T-helper 1 cell (primary cell): ENCODE measurements at regions not wholly inside any gene's neighbourhood (a gene's known extent, or its start where the extent isn't known, plus 50 kb on each side); places are given as distances from the start of the nearest gene placed in this dataset.
"Not testable (repeated sequence)": the region's sequence is repeated elsewhere in the genome, so short reads cannot be mapped to it uniquely, and the experiment has no call there.

Experiments used
- DNase-seq, 5 donors: peaks; one replicate each; pipeline ENCODE4 v3.0.0-alpha.2; 2012 to 2020

- no peak for DNase-seq
These were observed 106.0 kb downstream of the CDC7 start for GRCh38 chr1:91606546-91607078.

DNA sequence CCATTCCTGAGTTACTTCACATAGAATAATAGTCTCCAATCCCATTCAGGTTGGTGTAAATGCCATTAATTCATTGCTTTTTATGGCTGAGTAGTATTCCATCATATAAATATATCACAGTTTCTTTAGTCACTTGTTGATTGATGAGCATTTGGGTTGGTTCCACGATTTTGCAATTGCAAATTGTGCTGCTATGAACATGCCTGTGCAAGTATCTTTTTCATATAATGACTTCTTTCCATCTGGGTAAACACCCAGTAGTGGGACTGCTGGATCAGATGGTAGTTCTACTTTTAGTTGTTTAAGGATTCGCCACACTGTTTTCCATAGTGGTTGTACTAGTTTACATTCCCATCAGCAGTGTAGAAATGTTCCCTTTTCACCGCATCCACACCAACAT lies 107.0 kb downstream of the CDC7 start:
- not testable (repeated sequence) for DNase-seq

GRCh38 chr1:91608876-91609275 lies 108.2 kb downstream of the CDC7 start:
- DNase-seq: no peak

- DNase-seq: no peak
These were observed 108.9 kb downstream of the CDC7 start for GRCh38 chr1:91609551-91609950.

DNA sequence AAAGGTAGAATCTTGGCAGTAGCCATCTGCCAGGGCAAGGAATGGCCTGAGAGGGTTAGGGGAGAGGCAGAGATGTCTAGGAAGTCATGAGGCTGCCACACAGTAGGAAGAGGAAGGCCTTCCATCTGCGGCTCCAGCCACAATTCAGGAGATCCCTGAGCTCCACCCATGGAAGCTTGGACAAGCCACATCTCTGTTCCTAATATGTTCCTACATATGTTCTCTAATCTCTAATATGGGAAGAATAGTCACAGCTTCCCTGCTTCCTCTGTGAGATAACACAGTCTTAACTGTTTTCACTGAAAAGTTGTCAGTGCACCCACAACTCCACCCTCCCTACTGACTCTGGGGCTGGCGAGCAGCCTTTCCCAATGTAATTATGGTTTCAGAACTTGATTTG lies 109.5 kb downstream of the CDC7 start:
- DNase-seq: no peak

- no peak for DNase-seq
These were observed 110.1 kb downstream of the CDC7 start for GRCh38 chr1:91610789-91611188.

- DNase-seq: no peak
These were observed 110.8 kb downstream of the CDC7 start for GRCh38 chr1:91611483-91611917.

- no peak for DNase-seq
These were observed 112.9 kb downstream of the CDC7 start for GRCh38 chr1:91613595-91613994.

- DNase-seq: no peak
These were observed 116.1 kb downstream of the CDC7 start for GRCh38 chr1:91616712-91617111.

GRCh38 chr1:91617285-91617765 lies 116.7 kb downstream of the CDC7 start:
- no peak for DNase-seq

DNA sequence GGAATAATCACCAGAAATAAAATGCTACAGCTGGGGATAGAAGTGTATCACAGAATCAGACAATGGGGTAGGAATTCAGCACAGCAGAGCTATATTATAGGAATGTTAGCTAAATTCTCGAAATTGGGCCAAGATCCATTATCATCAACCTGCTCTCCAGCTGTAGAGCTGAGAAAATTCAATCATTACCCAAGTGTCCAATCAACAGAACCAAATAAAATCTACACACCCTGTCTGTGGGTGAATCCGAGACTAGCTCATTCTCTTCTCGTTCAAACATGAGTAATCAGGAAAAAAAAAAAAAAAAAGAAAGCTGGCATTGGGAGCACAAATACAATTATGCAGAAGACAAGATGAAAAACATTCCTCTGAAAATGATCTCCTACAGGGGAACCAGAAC lies 119.2 kb downstream of the CDC7 start:
- DNase-seq: no peak

GRCh38 chr1:91621360-91621759 lies 120.7 kb downstream of the CDC7 start:
- DNase-seq: no peak

DNA sequence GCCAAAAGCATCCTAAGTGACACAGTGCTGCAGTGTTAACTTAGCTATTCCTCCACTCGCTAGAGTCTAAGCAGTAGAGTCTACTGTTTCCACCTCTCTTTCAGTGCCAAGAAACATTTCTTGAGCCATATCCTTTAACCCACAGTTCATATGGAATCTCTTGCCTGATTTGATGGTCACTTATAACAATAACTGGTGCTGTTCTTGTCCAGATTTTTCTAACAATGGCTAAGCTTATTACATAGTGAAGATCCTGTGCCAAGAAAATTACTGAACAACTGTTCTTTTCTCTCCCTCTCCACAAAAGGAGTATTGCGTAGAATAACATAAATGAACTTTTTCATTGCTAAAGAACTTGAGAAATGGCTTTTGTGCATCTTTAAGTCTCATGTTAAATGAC lies 121.3 kb downstream of the CDC7 start:
- no peak for DNase-seq

DNA sequence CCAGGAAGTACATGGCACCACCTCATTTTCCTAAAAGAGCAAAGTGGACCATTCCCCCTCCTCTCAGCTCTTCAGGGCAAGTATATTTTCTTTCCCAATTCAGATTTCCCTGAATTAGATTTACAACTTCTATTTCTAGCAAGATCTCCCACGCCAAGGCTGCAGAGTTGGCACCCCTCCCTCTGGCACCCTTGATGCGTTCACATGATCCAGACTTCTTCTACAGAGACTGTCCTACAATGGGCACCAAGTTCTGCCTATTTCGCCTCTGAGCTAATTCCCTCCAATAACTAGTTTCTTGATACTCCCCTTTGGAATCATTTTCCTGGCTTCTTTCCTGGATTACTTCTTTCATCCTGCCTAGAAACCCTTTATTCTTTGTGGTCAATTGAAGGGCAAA lies 122.0 kb downstream of the CDC7 start:
- no peak for DNase-seq

DNA sequence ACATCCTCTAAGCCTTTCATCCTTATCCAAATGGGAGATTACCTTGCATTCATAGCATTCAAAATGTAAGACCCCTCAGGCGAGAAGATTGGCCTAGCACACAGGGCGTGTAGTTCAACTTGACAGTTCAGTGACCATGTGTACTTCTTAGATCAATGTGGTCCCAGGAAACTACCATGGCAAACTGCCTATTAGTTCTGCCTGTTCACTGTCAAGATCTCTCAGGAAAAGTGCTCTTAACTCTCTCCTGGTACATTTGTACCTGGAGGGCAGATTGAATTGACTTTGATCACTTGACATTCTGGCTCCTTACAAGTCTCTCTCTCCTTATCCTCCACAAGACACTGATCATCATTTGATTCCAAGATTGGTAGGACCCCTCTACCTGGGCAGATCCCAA lies 122.4 kb downstream of the CDC7 start:
- DNase-seq: no peak

DNA sequence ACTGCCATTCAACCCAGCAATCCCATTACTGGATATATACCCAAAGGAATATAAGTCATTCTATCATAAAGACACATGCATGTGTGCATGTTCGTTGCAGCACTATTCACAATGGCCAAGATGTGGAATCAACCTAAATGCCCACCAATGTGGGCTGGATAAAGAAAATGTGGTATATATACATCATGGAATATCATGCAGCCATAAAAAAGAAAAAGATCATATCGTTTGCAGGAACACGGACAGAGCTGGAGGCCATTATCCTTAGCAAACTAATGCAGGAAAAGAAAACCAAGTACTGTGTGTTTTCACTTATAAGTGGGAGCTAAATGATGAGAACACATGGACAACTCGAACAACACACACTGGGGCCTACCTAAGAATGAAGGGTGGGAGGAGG lies 123.7 kb downstream of the CDC7 start:
- no peak for DNase-seq
